ENCODE measurements at regions not wholly inside any gene's neighbourhood (a gene's known extent, or its start where the extent isn't known, plus 50 kb on each side); places are given as distances from the start of the nearest gene placed in this dataset.

DNA sequence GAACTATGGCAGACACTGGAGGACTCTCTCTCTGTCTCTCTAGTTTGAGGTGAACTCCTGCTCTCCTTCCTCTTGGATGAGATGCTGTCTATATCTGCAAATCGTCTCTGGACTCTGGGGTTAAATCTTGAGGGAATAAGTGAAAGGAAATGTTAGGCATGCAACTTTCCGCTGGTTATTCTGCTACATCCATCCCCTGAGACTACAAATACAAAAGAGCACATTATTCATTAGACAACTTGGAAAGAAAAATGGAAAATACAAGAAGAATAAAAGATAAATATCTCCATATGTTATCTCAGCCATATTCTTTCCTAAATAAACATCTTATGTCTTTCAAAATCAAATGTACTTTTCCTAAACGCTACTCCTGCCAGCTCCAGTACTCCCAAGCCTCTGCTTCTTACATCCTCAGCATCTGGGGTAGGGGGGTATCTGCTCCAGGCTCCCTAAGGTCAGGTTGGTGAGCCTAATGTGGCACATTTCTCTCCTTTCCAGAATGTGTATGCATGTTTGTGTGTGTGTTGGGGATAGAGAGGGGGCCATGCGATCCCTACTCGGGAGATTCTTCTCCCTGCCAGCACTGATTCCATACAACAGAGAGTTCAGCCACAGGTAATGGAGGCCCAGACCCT is 102.9 kb upstream of the FSCB start:
- TF ChIP-seq, protein P1, sequence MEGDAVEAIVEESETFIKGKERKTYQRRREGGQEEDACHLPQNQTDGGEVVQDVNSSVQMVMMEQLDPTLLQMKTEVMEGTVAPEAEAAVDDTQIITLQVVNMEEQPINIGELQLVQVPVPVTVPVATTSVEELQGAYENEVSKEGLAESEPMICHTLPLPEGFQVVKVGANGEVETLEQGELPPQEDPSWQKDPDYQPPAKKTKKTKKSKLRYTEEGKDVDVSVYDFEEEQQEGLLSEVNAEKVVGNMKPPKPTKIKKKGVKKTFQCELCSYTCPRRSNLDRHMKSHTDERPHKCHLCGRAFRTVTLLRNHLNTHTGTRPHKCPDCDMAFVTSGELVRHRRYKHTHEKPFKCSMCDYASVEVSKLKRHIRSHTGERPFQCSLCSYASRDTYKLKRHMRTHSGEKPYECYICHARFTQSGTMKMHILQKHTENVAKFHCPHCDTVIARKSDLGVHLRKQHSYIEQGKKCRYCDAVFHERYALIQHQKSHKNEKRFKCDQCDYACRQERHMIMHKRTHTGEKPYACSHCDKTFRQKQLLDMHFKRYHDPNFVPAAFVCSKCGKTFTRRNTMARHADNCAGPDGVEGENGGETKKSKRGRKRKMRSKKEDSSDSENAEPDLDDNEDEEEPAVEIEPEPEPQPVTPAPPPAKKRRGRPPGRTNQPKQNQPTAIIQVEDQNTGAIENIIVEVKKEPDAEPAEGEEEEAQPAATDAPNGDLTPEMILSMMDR (IDR thresholded peaks at IDR 0.05; ENCODE audit: low read length), result no peak
- TF ChIP-seq EZH2phosphoT487 (IDR thresholded peaks at IDR 0.05; ENCODE audit: low read length) (no peak), EZH2 (optimal IDR thresholded peaks at IDR 0.05; ENCODE audit: low read depth, low read length) (no peak)

GRCh38 chr14:44609201-44609600 is 102.1 kb upstream of the FSCB start:
- Histone ChIP-seq H3K9me3 (replicated peaks; ENCODE audit: insufficient read depth, low read length) (no peaks in the 10 kb centered on the region), H3K4me3 (ENCODE audit: low read length) (no peak overlapping the region), H2AFZ (ENCODE audit: low read length) (no peak overlapping the region), H3K36me3 (replicated peaks; ENCODE audit: insufficient read depth, low read length) (no peaks in the 10 kb centered on the region), H3K9ac (ENCODE audit: low read length) (no peak overlapping the region), H4K20me1 (ENCODE audit: insufficient read depth, low read length) (no peaks in the 10 kb centered on the region), H3K4me1 (ENCODE audit: low read length) (no peaks in the 10 kb centered on the region), H3K27ac (ENCODE audit: low read length) (no peak overlapping the region), H3F3A (ENCODE audit: insufficient read depth, low read length) (no peaks in the 10 kb centered on the region), H3K4me2 (ENCODE audit: low read depth, low read length) (no peak overlapping the region), H3K27me3 (replicated peaks; ENCODE audit: insufficient read depth, low read length) (no peaks in the 10 kb centered on the region), H3K79me2 (ENCODE audit: low read length) (no peaks in the 10 kb centered on the region), H3K9me2 (replicated peaks; ENCODE audit: insufficient read depth, low read length) (no peaks in the 10 kb centered on the region)
- DNase-seq, result no peak
- TF ChIP-seq EZH2 (optimal IDR thresholded peaks at IDR 0.05; ENCODE audit: low read depth, low read length) (no peak), EZH2phosphoT487 (IDR thresholded peaks at IDR 0.05; ENCODE audit: low read length) (no peak)
- TF ChIP-seq, protein P1 (IDR thresholded peaks at IDR 0.05; ENCODE audit: low read length), result no peak

More for the DNA sequence above, 102.9 kb upstream of the FSCB start:
- no peak overlapping the region for H3K27ac ChIP-seq (ENCODE audit: low read length)
- H3K36me3 ChIP-seq (replicated peaks; ENCODE audit: insufficient read depth, low read length), result no peaks in the 10 kb centered on the region
- H3K4me3 ChIP-seq (ENCODE audit: low read length), result no peak overlapping the region
- no peaks in the 10 kb centered on the region for H3K9me3 ChIP-seq (replicated peaks; ENCODE audit: insufficient read depth, low read length)
- DNase-seq, result no peak
- no peaks in the 10 kb centered on the region for H3K27me3 ChIP-seq (replicated peaks; ENCODE audit: insufficient read depth, low read length)
- no peak overlapping the region for H3K9ac ChIP-seq (ENCODE audit: low read length)
- no peaks in the 10 kb centered on the region for H4K20me1 ChIP-seq (ENCODE audit: insufficient read depth, low read length)
- H3F3A ChIP-seq (ENCODE audit: insufficient read depth, low read length), result no peaks in the 10 kb centered on the region
- H3K4me2 ChIP-seq (ENCODE audit: low read depth, low read length), result no peak overlapping the region
- H3K79me2 ChIP-seq (ENCODE audit: low read length), result no peaks in the 10 kb centered on the region
- H3K4me1 ChIP-seq (ENCODE audit: low read length), result no peaks in the 10 kb centered on the region
- no peak overlapping the region for H2AFZ ChIP-seq (ENCODE audit: low read length)
- H3K9me2 ChIP-seq (replicated peaks; ENCODE audit: insufficient read depth, low read length), result no peaks in the 10 kb centered on the region

- DNase-seq, result no peak
- Histone ChIP-seq H4K20me1 (ENCODE audit: insufficient read depth, low read length) (no peaks in the 10 kb centered on the region), H3K79me2 (ENCODE audit: low read length) (no peaks in the 10 kb centered on the region), H3K4me3 (ENCODE audit: low read length) (no peak overlapping the region), H3K4me2 (ENCODE audit: low read depth, low read length) (no peak overlapping the region), H2AFZ (ENCODE audit: low read length) (no peak overlapping the region), H3K27ac (ENCODE audit: low read length) (no peak overlapping the region), H3K9me2 (replicated peaks; ENCODE audit: insufficient read depth, low read length) (no peaks in the 10 kb centered on the region), H3K9me3 (replicated peaks; ENCODE audit: insufficient read depth, low read length) (no peaks in the 10 kb centered on the region), H3K36me3 (replicated peaks; ENCODE audit: insufficient read depth, low read length) (no peaks in the 10 kb centered on the region), H3F3A (ENCODE audit: insufficient read depth, low read length) (no peaks in the 10 kb centered on the region), H3K4me1 (ENCODE audit: low read length) (no peaks in the 10 kb centered on the region), H3K27me3 (replicated peaks; ENCODE audit: insufficient read depth, low read length) (no peaks in the 10 kb centered on the region), H3K9ac (ENCODE audit: low read length) (no peak overlapping the region)
- TF ChIP-seq EZH2 (optimal IDR thresholded peaks at IDR 0.05; ENCODE audit: low read depth, low read length) (no peak), EZH2phosphoT487 (IDR thresholded peaks at IDR 0.05; ENCODE audit: low read length) (no peak)
- TF ChIP-seq, protein P1 (IDR thresholded peaks at IDR 0.05; ENCODE audit: low read length), result no peak
Measured at GRCh38 chr14:44607701-44608100, 100.6 kb upstream of the FSCB start.

Data from MM.1S (cell line).